H1 (cell line): ENCODE measurements at regions not wholly inside any gene's neighbourhood (a gene's known extent, or its start where the extent isn't known, plus 50 kb on each side); places are given as distances from the start of the nearest gene placed in this dataset.

Experiments
- CTCF ChIA-PET: fragments of 300-600 bp; sonication (Branson Sonifier 250); formaldehyde crosslinking; loops from one replicate; lab custom pipeline; 2021; ENCODE audit not compliant: partially characterized antibody; lab: Charles Lee
- POLR2A ChIA-PET: fragments of 300-600 bp; sonication (Branson Sonifier 250); formaldehyde crosslinking; loops from one replicate; lab custom pipeline; 2021; ENCODE audit warnings: inconsistent platforms; ENCODE audit not compliant: partially characterized antibody; lab: Charles Lee
- DNase-seq, 2 experiments: peaks; one replicate each; pipeline versions ENCODE4 v3.0.0 to v3.0.0-alpha.2; 2010 to 2022; ENCODE audit warnings: low spot score in 2 of 2, low read depth in 1 of 2, mixed read lengths in 1 of 2
- FAIRE-seq: peaks from 2 replicates; lab custom pipeline; 2011; peaks lifted over from hg19 to GRCh38; lab: Jason Lieb, UNC
- H2AFZ ChIP-seq: 2 replicates; pipeline ENCODE4 v1.8.1; 2012; ENCODE audit warnings: low read length, inconsistent platforms
- H2AK5ac ChIP-seq: 2 replicates; pipeline ENCODE4 v1.6.1; 2013; ENCODE audit warnings: low read depth, low read length
- H2BK120ac ChIP-seq: replicated peaks from 2 replicates; pipeline ENCODE3; 2013; ENCODE audit warnings: low read depth, low read length, inconsistent platforms
- H2BK12ac ChIP-seq: 2 replicates; pipeline ENCODE4 v1.6.1; 2013; ENCODE audit warnings: low read depth, low read length
- H2BK15ac ChIP-seq: 2 replicates; pipeline ENCODE4 v1.6.1; 2013; ENCODE audit warnings: low read length
- H2BK20ac ChIP-seq: 2 replicates; pipeline ENCODE4 v1.6.1; 2013; ENCODE audit warnings: low read length
- H2BK5ac ChIP-seq: 2 replicates; pipeline ENCODE4 v1.6.1; 2013; ENCODE audit warnings: low read depth, low read length
- H3K14ac ChIP-seq: 2 replicates; pipeline ENCODE4 v1.6.1; 2013; ENCODE audit warnings: inconsistent platforms; ENCODE audit not compliant: insufficient read length
- H3K18ac ChIP-seq: 2 replicates; pipeline ENCODE4 v1.6.1; 2013; ENCODE audit warnings: low read length; ENCODE audit errors: extremely low read depth
- H3K23ac ChIP-seq: 2 replicates; pipeline ENCODE4 v1.6.1; 2013; ENCODE audit warnings: inconsistent platforms; ENCODE audit not compliant: insufficient read length
- H3K23me2 ChIP-seq: 2 replicates; pipeline ENCODE4 v1.6.1; 2013; ENCODE audit warnings: low read depth, low read length
- H3K27ac ChIP-seq: 2 replicates; pipeline ENCODE4 v1.6.1; 2011; ENCODE audit warnings: low read depth, low read length, inconsistent platforms
- H3K27me3 ChIP-seq, 4 experiments: replicated peaks in 1 of 4; 1 replicate in 1 of 4; 2 replicates in 3 of 4; pipeline versions ENCODE4 v1.6.1 to v1.8.1; 2011 to 2013; ENCODE audit warnings: low read length in 3 of 4, mild to moderate bottlenecking in 3 of 4, inconsistent platforms in 2 of 4, mixed read lengths in 2 of 4, moderate library complexity in 1 of 4; ENCODE audit not compliant: control insufficient read depth in 3 of 4, insufficient read depth in 3 of 4; ENCODE audit errors: extremely low read depth in 1 of 4
- H3K36me3 ChIP-seq, 4 experiments: 2 replicates each; pipeline versions ENCODE4 v1.6.1 to v1.8.1; 2011 to 2013; ENCODE audit warnings: mild to moderate bottlenecking in 4 of 4, low read length in 3 of 4, moderate library complexity in 2 of 4, control low read depth in 1 of 4, inconsistent platforms in 1 of 4; ENCODE audit not compliant: insufficient read depth in 4 of 4, control insufficient read depth in 2 of 4
- H3K4ac ChIP-seq: replicated peaks from 2 replicates; pipeline ENCODE3; 2013; ENCODE audit warnings: low read length, low read depth, mixed read lengths, inconsistent platforms; ENCODE audit not compliant: insufficient read length
- H3K4me1 ChIP-seq, 4 experiments: replicated peaks in 1 of 4; 1 replicate in 1 of 4; 2 replicates in 3 of 4; pipeline versions ENCODE4 v1.6.1 to v1.8.1; 2011 to 2013; ENCODE audit warnings: low read length in 3 of 4, inconsistent platforms in 2 of 4, mixed read lengths in 1 of 4; ENCODE audit not compliant: insufficient read depth in 4 of 4, control insufficient read depth in 3 of 4
- H3K4me2 ChIP-seq, 2 experiments: 2 replicates each; pipeline versions ENCODE4 v1.6.1 to v1.8.1; 2011 to 2013; ENCODE audit warnings: low read depth in 2 of 2, low read length in 2 of 2, control low read depth in 1 of 2, inconsistent platforms in 1 of 2, mild to moderate bottlenecking in 1 of 2; ENCODE audit not compliant: insufficient read depth in 1 of 2
- H3K4me3 ChIP-seq, 4 experiments: fragments of 200-600, 300-600 bp in 1 of 4; sonication (generic), shearing (Covaris generic), sonication (Bioruptor Twin) in 1 of 4; 2 replicates each; pipeline versions ENCODE4 v1.5.1 to v1.8.1; 2011 to 2016; ENCODE audit warnings: low read length in 4 of 4, low read depth in 3 of 4, control low read depth in 2 of 4, inconsistent platforms in 2 of 4, mild to moderate bottlenecking in 2 of 4, mixed read lengths in 1 of 4, moderate library complexity in 1 of 4; ENCODE audit not compliant: insufficient read depth in 2 of 4; ENCODE audit errors: extremely low read depth in 1 of 4
- H3K56ac ChIP-seq: replicated peaks from 2 replicates; pipeline ENCODE3; 2013; ENCODE audit warnings: low read depth, mild to moderate bottlenecking, mixed read lengths, low read length, inconsistent platforms; ENCODE audit not compliant: insufficient read length
- H3K79me1 ChIP-seq: 2 replicates; pipeline ENCODE4 v1.6.1; 2013; ENCODE audit warnings: low read depth, low read length, control low read depth
- H3K79me2 ChIP-seq, 2 experiments: 2 replicates each; pipeline versions ENCODE4 v1.6.1 to v1.8.1; 2012 to 2013; ENCODE audit warnings: low read length in 2 of 2, mild to moderate bottlenecking in 2 of 2, inconsistent platforms in 1 of 2; ENCODE audit not compliant: insufficient read depth in 2 of 2, control insufficient read depth in 1 of 2
- H3K9ac ChIP-seq, 4 experiments: replicated peaks in 1 of 4; 1 replicate in 1 of 4; 2 replicates in 3 of 4; pipeline versions ENCODE4 v1.6.1 to v1.8.1; 2011 to 2013; ENCODE audit warnings: low read depth in 3 of 4, low read length in 3 of 4, control low read depth in 2 of 4, mild to moderate bottlenecking in 2 of 4, moderate library complexity in 2 of 4, inconsistent platforms in 1 of 4; ENCODE audit errors: extremely low read depth in 1 of 4
- H3K9me3 ChIP-seq, 2 experiments: 2 replicates each; pipeline versions ENCODE4 v1.6.1 to v1.8.1; 2012 to 2013; ENCODE audit warnings: mild to moderate bottlenecking in 2 of 2, moderate library complexity in 2 of 2, control low read depth in 1 of 2, inconsistent platforms in 1 of 2, low read depth in 1 of 2, low read length in 1 of 2, mixed read lengths in 1 of 2; ENCODE audit not compliant: insufficient read depth in 2 of 2
- H4K20me1 ChIP-seq, 2 experiments: replicated peaks in 1 of 2; 2 replicates each; pipeline versions ENCODE3 to v1.8.1; 2011 to 2013; ENCODE audit warnings: inconsistent platforms in 2 of 2, low read length in 2 of 2, mild to moderate bottlenecking in 1 of 2; ENCODE audit not compliant: insufficient read depth in 2 of 2, control insufficient read depth in 1 of 2
- H4K5ac ChIP-seq: 2 replicates; pipeline ENCODE4 v1.6.1; 2013; ENCODE audit warnings: low read length, low read depth, mixed read lengths, inconsistent platforms; ENCODE audit not compliant: insufficient read length
- H4K8ac ChIP-seq: 2 replicates; pipeline ENCODE4 v1.8.0; 2013; ENCODE audit warnings: mild to moderate bottlenecking, moderate library complexity, low read length, inconsistent platforms; ENCODE audit not compliant: insufficient read depth; ENCODE audit errors: extremely low read depth
- H4K91ac ChIP-seq: replicated peaks from 2 replicates; pipeline ENCODE3; 2013; ENCODE audit warnings: low read length, mixed read lengths, inconsistent platforms; ENCODE audit not compliant: insufficient read length
- BACH1 ChIP-seq: IDR thresholded peaks from 2 replicates; pipeline ENCODE4 v1.6.1; 2012; ENCODE audit warnings: low read length, improper control_type of control experiment
- FOSL1 ChIP-seq: IDR thresholded peaks from 2 replicates; pipeline ENCODE4 v1.6.1; 2011; ENCODE audit warnings: mild to moderate bottlenecking, low read depth, low read length, moderate library complexity; ENCODE audit not compliant: insufficient read depth
- HDAC2 ChIP-seq, 2 experiments: fragments of 300-600 bp in 1 of 2; sonication (generic) in 1 of 2; IDR thresholded peaks; 2 replicates each; pipeline ENCODE4 v1.6.1; 2011 to 2012; ENCODE audit warnings: low read depth in 2 of 2, low read length in 2 of 2, mild to moderate bottlenecking in 2 of 2, moderate library complexity in 2 of 2, borderline replicate concordance in 1 of 2, inconsistent platforms in 1 of 2
- HDAC6 ChIP-seq: IDR thresholded peaks from one replicate; pipeline ENCODE4 v1.7.1; 2012; ENCODE audit warnings: low read depth, mild to moderate bottlenecking, inconsistent platforms, low read length, moderate library complexity
- NRF1 ChIP-seq: IDR thresholded peaks from 2 replicates; pipeline ENCODE4 v1.6.1; 2011; ENCODE audit warnings: mild to moderate bottlenecking, low read depth, low read length, improper control_type of control experiment
- RFX5 ChIP-seq: IDR thresholded peaks from 2 replicates; pipeline ENCODE4 v1.6.1; 2011; ENCODE audit warnings: low read depth, low read length, improper control_type of control experiment, borderline replicate concordance
- RXRA ChIP-seq: IDR thresholded peaks from 2 replicates; pipeline ENCODE4 v1.6.1; 2011; ENCODE audit warnings: low read depth, mild to moderate bottlenecking, low read length, moderate library complexity; ENCODE audit not compliant: insufficient read depth
- SIRT6 ChIP-seq: IDR thresholded peaks from one replicate; pipeline ENCODE4 v1.7.1; 2012; ENCODE audit warnings: low read length, inconsistent platforms
- TCF12 ChIP-seq: IDR thresholded peaks from 2 replicates; pipeline ENCODE4 v1.6.1; 2011; ENCODE audit warnings: low read depth, mild to moderate bottlenecking, low read length
- WGBS, 2 experiments: shearing (Covaris generic) in 1 of 2; methylation state at CpG; one replicate each; pipeline versions ENCODE4 v1.1.6 to v1.1.7; 2013 to 2015; ENCODE audit warnings: low lambda C conversion rate in 2 of 2, mixed read lengths in 2 of 2, inconsistent platforms in 1 of 2, low coverage in 1 of 2, missing lambda C conversion rate in 1 of 2; ENCODE audit not compliant: insufficient replicate concordance in 2 of 2, insufficient coverage in 1 of 2, insufficient read length in 1 of 2; ENCODE audit errors: extremely low coverage in 1 of 2, missing lambda C conversion rate in 1 of 2; 5-methylcytosine and 5-hydroxymethylcytosine counted together
- TF ChIP-seq, protein P1 (sequence below): IDR thresholded peaks from 2 replicates; pipeline ENCODE4 v1.6.1; 2011; ENCODE audit warnings: low read depth, mild to moderate bottlenecking, low read length; ENCODE audit not compliant: insufficient read depth
- TF ChIP-seq, protein P2 (sequence below): IDR thresholded peaks from 2 replicates; pipeline ENCODE4 v1.6.1; 2012; ENCODE audit warnings: low read length, inconsistent platforms

DNA sequence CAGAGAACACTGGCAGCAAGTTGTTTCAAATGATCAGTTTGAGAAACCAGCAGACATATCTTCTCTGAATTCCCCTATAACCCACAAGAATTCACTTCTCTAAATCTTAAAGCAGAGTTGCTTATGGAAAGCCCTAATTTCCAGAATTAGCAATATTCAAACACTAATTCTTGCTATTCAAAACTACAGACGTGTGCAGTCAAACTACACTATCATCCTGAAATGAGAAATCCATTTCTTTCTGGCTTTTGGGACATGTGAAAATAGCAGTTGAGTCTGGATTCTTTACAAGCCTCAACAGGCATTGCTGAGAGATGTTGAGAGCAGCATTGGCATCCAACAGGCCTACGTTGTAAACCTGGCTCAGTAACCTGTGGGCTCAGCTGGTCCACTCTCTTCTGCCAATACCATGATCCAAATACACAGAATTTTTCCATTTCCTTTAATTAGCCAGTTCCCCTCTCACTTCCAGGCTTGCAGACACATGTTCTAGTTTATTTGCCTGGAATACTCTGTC is 74.6 kb upstream of the TMTC1 start:
- Histone ChIP-seq H3K4me1 (peaks cover 0 to 3% (median 0%) of the 10 kb centered on the region in 4 experiments; a peak in 1 of 7 replicates), H3K79me2 (no peaks in the 10 kb centered on the region), H2BK5ac (no peak overlapping the region), H2AFZ (no peak overlapping the region), H2AK5ac (no peak overlapping the region), H2BK120ac (no peak overlapping the region), H3K9ac (no peak overlapping the region), H2BK12ac (no peak overlapping the region), H3K23me2 (no peaks in the 10 kb centered on the region), H3K18ac (no peak overlapping the region), H3K4me2 (no peak overlapping the region), H3K56ac (no peak overlapping the region), H3K23ac (no peak overlapping the region), H3K4me3 (no peak overlapping the region), H4K20me1 (no peaks in the 10 kb centered on the region), H3K36me3 (no peaks in the 10 kb centered on the region), H4K91ac (no peak overlapping the region), H3K4ac (no peak overlapping the region), H2BK15ac (no peak overlapping the region), H3K14ac (no peak overlapping the region), H2BK20ac (no peak overlapping the region), H3K27ac (no peak overlapping the region), H3K27me3 (peaks cover 5 to 25% (median 12%) of the 10 kb centered on the region in 4 experiments; a peak in 4 of 7 replicates), H3K9me3 (no peaks in the 10 kb centered on the region), H3K79me1 (no peaks in the 10 kb centered on the region), H4K8ac (no peak overlapping the region), H4K5ac (no peak overlapping the region)
- TF ChIP-seq RXRA: no peak
- TF ChIP-seq HDAC6: no peak
- no peak for TF ChIP-seq HDAC2 (IDR thresholded peaks at IDR 0.05; ENCODE audit: borderline replicate concordance in 1 of 2, low read depth in 2 of 2, low read length in 2 of 2)
- no peak for TF ChIP-seq NRF1
- TF ChIP-seq SIRT6: no peak
- TF ChIP-seq RFX5: no peak
- TF ChIP-seq TCF12: no peak
- TF ChIP-seq, protein P1, sequence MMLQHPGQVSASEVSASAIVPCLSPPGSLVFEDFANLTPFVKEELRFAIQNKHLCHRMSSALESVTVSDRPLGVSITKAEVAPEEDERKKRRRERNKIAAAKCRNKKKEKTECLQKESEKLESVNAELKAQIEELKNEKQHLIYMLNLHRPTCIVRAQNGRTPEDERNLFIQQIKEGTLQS: no peak
- no peak for TF ChIP-seq BACH1
- no peak for TF ChIP-seq FOSL1
- TF ChIP-seq, protein P2, sequence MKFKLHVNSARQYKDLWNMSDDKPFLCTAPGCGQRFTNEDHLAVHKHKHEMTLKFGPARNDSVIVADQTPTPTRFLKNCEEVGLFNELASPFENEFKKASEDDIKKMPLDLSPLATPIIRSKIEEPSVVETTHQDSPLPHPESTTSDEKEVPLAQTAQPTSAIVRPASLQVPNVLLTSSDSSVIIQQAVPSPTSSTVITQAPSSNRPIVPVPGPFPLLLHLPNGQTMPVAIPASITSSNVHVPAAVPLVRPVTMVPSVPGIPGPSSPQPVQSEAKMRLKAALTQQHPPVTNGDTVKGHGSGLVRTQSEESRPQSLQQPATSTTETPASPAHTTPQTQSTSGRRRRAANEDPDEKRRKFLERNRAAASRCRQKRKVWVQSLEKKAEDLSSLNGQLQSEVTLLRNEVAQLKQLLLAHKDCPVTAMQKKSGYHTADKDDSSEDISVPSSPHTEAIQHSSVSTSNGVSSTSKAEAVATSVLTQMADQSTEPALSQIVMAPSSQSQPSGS: no peak
- CTCF ChIA-PET: interaction anchor here (0.6 to 1.7 kb wide), 2 partner anchors 31 to 172 kb away, joined by 4 to 6 read pairs; no protein-coding TSS in a partner anchor
- POLR2A ChIA-PET: no interaction called here
- FAIRE-seq (no peak), DNase-seq (no peak)
- 77% methylated on average over 2 of the region's 2 CpGs; no CpG with 5 or more reads in 1 of the 2 experiments for WGBS, 2 experiments
